ENCODE measurements at regions not wholly inside any gene's neighbourhood (a gene's known extent, or its start where the extent isn't known, plus 50 kb on each side); places are given as distances from the start of the nearest gene placed in this dataset.

DNA sequence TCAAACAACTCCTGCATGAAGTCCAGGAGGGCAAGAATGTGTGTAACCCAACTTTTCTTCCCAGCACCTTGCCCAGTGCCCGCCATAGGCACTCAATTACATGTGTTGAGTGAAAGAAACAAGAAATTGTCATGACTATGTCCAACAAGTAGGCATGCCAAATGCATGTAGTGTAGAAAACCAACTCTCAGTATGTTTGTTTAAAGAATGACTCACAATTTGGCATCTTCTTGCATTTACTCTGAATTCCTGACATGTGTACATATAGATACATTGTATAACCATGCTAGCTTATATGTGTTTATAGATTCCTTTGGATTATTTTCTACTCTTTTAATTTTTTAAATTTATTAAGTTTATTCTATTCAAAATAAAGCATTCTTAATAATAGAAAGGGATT is 305.0 kb downstream of the EFNB2 start:
- DNase-seq: no peak

DNA sequence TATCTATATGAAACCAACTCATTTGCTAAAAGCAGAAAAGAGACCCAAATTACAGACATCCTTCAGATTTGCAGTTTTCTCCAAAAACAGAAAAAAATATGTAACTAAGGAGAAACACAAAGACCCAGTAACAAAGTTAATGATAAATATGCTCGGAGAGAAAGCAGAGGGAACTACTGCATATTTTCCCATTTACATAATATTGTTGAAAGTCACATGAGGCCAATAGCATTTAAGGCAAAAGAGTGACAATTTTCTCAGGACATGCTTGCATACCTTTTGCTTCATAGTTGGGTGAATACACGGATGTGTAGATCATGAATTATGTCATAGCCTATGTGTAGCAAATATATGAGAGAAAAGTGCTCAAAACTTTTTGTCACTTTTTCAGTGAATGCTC is 310.3 kb downstream of the EFNB2 start:
- DNase-seq: no peak

DNA sequence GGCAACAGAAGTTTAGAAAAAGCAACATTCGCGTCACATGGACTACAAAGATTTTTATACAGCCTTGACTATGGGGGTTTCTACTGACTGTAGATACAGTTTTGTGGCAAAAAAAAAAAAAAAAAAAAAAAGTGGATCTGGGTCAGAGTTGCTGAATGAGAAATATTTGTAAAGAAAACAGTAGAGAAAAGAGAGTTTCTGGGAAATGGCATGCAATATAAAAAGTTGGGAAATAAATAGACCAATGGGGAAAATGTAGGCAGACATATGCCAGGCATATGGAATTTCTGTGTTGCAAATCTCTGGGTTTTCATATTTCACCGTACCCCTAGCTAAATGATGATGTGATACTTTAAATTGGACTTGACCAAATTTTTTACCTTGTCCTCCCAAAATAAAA is 315.3 kb downstream of the EFNB2 start:
- DNase-seq: no peak

DNA sequence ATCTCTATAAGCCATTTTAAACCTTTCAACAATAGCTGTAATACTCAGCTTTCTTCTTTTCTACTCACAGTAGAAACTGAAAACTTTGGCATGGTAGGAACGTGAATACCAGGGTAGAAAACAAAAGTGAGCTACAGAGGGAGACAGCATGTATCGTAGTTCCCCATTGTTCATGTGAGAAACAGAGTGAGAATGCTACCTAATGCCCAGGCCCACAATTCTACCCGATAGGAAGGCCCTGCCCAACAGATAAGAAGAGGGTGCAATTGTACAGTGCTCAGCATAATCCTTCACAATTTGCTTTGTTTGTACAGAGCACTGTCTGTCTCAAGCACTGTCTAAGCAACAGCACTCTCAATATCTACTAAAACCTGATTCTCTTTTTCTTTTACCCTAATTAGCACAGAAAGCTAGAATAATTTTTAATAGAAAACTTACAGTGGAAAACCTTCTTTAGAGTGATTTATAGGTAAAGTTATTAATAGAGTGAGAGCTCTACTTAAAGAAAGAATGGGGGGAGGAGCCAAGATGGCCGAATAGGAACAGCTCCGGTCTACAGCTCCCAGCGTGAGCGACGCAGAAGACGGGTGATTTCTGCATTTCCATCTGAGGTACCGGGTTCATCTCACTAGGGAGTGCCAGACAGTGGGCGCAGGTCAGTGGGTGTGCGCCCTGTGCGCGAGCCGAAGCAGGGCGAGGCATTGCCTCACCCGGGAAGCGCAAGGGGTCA is 322.3 kb downstream of the EFNB2 start:
- no peak for DNase-seq

DNA sequence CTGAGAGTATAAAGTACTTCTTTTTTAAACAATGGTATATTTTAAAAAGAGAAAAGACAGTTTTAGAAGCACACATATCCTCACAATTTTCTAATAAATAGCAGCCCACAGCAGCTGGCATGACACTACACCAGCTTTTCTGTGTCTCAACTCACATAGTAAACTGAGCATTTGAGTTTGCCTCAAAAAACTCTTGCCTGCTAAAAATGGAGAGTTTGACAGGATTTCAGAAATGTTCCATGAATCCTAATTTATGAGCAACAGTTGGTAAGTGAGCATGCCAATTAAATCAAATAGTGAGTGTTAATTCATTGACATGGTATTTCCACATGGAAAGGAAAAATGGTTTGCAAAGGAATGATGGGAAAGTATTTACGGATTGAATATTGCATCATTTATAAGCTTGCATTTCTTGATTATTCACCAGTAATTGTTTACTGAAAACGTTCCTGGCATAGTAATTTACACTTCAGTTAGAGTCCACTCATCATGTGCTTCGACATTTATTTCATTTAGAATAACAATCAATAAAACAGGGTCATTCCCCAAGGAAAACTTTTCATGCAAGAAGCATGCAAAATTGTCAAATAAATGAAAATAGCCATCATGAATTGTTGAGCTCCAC is 323.0 kb downstream of the EFNB2 start:
- no peak for DNase-seq

DNA sequence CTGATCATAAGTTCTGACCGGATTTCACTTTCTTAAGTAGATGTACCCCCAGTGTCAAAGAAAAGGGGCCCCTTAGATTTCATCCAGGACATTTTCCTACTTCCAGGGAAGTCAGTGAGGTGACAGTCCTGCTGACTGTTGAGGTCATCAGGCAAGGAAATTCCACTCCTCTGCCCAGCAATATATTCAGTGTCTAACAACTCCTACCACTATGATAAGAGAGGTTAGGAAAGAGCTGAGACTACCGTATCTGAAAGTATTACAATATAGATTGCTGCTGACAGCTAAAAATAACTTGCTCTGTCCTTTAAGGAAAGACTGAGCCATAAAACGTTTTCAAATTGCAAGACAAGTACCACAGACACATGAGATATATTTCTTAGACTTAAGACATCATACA is 325.1 kb downstream of the EFNB2 start:
- DNase-seq: no peak

DNA sequence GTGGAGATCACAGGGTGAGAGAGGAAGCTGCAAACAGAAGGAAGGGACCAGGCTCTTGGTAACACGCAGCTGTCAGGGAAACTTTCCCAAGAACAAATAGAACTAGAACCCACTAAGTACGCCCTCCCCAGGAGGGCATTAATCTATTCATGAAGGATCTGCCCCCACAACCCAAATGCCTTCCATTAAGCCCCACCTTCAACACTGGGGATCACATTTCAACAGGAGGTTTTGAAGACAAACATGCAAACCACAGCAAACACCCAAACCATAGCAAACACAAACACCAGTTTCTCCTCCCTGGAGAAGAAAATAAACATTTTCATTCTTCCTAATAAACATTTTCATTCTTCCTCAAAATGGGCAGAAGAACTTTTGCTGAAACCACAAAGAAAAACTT is 329.6 kb downstream of the EFNB2 start:
- no peak for DNase-seq

DNA sequence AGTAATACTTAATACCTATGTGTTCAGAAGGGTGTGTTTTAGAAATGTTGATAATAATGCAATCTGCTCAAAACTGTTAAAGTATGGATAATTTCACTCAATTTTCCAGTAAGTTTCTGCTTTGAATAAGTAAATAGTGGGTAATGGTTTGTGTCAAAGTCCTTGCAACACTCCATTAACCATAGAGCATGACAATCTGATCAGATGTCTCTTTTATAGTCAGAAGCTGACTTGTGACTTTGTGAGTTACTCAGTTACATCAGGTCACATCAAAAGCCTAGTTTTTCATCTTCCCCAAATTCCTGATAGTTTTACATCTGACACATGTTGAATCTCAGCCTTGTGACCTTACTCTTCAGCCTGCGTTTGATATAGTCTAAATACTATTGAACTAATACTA is 338.0 kb downstream of the EFNB2 start:
- DNase-seq: no peak

DNA sequence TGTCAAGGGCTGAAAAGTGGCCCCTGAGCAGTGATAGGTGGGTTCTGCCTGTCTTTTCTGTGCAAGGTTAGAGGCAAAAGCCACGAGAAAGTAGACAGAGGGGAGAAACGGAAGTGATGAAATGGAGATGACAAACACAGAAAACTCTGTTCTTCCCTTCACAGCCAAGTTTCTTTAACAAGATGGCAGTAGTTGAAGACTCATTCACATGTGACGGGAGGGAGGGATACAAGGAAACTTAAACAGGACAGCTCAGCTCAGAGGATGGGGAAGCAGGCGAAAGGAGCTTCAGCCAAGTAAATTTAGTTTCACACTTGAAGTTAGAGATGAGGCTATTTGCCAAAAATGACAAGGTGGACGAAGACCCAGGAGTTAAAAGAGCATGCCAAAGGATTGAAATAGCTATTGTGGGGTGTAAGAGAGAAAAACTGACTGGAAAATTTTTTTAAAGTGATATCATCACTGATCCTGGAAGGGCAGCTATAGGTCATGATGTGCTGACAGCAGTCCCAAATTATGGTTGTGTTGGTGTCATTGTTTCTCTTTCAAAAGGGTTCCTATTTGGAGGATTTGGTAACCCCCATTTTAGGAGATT is 347.9 kb downstream of the EFNB2 start:
- DNase-seq: no peak

DNA sequence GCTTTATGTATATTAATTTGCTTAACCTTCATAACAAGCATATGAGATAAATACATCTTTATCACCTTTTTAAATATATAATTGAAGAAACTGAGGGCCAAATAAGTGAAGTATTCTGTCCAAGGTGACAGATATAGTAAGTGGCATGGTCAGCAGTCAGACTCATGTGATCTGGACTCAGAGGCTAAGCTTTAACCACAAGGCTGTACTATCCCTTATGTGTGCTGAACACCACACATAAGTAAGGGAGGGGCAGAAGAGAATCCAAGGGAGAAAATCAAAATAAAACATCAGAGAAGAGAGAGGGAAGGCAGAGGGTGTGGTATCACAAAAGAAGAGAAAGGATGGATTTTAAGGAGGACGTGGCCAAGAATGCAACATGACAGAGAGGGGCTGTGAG is 348.4 kb downstream of the EFNB2 start:
- DNase-seq: no peak

DNA sequence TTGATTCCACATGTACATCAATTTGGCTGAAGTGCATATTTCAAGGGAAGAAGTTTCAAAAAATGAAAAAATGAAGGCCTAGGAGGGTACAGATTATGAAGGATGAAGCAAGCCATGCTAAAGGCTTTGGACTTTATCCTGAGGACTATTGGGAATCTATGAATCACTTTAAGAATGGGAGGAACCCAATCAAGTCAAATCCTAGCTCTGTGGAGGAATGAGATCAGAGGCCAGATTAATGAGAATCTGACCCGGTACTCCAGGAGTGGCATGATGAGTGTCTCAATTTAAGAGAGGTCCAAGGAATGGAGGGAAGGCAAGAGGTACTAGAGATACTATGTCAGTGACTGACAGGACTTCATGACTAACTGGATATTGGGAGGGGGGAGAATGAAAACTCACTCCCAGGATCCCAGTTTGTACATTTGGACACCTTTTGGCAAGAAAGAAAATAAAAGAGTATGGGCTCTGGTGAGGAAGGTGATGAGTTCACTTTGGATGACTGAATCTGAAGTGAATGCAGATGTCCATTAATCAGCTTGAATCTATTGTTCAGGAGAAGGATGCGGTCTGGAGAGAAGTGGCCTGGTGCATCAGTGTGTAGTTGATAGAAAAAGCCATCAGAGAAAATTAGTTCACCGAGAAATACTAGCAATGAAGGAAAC is 349.0 kb downstream of the EFNB2 start:
- no peak for DNase-seq

DNA sequence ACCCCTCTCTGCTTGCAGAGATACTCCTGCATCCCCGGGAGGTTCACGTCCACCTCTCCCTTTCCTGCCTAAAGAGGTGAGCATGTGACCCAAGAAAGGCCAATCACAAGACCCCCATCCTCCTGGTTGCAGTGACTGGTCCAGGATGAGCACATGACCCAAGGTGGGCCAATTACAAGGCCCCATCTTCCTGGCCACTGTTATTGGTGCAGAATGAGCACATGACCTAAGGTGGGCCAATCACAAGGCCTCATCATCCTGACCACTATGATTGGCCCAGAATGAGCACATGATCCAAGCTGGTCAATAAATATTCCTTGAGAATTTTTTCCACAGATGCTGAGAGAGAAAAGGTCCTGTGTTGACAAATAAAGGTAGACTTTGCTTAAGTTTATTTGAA is 350.7 kb downstream of the EFNB2 start:
- DNase-seq: no peak

DNA sequence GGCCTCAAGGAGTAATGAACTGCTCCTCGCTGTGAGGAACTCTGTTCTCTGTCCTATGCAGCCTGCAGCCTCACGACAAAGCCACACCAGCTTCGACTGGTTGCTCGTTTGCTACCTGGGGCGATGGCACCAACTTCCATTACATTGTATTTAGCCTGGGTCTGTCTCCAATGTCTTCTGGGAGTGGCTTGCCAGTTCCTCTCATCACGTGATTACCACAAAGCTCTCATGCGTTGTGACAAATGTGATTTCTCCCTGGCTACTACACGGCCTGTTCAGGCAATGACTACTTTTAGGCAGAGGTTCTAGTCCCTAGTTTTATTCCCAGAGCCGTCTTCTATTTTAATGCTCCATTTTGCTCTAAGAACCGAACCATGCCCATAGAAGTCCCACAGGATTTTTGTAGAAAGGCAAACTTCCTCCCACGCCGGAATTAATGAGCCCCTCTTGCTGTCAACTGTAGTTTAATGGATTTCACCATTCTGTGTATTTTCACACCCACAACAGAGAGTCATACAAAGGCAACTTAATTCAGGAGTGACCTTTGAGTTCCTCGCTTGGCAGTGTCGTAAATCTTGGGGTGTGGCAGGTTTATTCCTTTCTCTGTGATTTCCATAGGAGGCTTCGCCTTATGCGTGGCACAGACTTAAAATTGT is 351.9 kb downstream of the EFNB2 start:
- DNase-seq: no peak

DNA sequence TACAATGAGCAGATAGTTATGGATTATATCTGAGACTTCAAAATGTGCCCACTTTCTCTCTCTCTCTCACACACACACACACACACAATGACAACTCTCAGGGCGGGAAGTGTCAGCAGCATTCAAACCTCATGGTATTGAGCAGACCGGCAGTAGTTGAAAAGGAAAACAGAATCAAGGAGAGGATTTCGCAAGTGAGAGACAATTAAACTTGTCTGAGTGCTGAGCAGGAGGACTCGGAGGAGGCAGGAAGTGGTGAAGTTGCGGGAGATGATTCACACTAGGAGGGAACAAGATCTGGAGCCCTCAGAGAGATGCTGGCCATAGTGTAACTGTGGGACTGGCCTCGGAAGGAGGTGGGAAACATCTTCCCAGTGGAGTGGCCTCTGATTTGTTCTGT is 353.1 kb downstream of the EFNB2 start:
- no peak for DNase-seq

DNA sequence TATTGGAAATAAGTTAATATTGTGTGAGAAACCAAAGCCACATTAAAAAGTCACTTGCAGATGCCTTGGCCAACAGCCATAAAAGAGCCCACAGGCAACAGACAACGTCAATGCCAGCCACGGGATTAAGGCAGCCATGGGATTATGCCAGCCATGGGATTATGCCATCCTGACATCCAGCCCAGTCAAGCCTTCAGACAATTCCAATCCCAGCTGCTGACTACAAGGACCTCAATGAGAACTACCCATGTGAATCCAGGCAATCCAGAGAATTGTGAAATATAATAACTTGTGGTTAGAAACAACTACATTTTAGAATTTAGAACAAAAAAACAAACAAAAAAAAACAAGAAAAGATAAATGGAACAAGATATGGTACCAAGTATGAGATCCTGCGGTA is 356.6 kb downstream of the EFNB2 start:
- DNase-seq: no peak

DNA sequence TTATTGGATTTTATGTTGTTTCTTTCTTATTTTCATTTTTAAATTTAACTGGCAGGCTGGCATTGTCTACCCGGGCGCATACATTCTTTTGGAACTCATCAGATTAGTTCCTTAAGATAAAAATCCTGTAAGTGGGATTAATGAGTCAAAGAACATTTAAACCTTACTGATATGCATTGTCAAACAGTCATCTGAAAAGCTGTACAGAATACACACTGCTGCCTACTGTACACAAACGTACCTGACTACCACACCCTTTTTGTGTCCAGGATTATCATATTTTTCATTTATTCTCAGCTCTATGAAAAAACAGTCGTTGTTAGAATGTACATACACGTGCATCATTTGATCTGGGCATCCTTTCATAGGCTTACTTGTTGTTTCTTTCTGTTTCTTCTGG is 358.3 kb downstream of the EFNB2 start:
- DNase-seq: no peak

DNA sequence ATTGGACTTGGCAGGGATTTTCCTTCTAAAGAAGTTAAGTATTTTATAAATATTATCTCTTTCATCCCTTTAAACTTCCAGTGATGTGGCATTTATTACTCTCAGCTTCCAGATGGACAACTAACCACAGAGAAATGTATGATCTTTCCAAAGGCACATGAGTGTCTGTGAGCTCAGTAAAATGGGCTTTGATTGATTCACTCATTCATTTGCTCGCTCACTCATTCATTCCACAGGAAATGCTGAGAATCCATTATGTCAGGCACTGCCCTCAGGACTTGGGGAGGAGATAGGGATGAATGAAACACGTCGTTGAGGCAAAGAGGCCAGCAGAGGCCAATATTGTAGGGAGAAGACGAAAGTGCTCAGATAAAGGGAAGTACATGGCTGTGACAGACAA is 359.3 kb downstream of the EFNB2 start:
- DNase-seq: no peak

DNA sequence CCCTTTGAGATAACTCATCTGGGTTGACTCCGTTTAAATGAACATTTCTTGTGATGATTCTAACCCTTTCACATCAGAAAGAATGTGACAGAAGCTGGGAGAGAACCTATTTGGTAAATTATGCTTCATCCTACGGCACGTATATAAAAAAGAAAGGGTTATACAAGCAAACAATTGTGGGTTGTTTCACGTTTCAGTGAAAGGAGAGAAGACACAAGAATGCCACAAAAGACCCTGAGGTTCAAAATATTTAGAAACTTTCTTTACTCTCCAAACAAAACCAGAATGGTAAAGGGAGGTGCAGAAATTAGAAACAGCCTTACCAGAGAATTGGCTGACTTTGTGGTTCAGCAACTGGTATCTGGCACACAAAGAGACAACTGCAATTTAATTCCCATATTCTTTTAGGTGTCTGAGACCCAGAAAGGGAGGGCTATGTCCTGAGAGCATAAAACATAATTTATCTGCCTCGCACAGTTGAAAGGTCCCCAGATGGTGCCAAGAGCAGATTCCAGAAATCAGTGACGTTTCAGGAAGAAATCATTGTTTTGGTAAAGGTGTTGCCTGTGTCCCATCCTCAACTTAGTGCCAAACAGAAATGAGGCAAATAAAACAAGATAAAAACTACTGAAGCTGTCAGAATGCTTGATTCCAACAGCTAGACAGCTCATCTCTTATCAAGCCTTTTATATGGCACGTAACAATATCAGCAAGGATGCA is 361.4 kb downstream of the EFNB2 start:
- DNase-seq: no peak

DNA sequence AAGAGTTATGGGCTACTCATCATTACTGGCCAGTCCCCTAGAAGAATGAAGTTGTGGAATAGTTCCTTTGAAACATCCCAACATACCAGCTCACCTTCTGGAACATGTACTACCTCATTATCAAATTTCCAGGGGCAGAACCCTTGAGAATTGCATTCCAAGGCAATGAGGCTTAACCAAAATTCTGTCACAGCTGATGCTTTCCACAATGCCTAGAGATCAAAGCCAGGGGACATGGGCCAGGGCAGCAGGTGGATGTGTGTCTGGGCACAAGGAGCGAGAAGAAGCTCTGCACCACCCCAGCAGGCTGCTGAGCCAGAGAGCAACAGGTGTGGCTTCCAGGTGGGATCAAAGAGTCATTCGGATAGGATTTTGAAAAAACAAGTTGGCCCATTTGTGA is 362.1 kb downstream of the EFNB2 start:
- DNase-seq: no peak

DNA sequence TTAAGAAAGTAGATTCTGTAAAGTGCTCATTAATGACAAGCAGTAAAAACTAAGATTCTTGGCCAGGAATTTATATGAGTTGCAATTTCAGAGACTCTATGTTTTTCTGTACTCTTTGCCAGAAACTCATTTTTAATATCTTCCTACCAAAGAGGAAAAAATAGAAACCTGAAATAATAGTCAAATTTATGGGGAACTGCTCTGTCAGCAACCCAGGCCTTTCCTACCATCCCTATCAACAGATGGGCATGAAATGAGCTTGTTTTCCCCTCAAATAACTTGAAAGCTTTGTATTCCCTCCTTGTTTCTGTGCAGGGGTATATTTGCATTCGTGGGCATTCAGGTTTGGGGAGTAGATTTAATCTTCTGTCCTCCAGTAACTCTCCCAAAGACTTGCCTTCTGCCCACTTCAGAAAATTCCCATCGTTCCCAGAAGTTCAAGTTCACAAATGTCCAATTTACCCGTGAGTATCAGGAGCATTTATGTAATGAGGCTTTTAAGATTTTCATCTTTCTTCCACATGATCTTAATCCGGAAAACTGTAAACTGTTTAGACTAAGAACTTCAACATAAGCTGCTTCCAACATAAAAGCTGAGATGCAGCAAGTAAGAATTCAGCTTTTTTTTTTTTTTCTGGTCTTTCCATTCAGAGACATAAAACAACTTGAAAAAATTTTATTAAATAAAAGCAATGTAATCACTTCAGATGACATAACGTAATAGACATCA is 363.1 kb downstream of the EFNB2 start:
- no peak for DNase-seq

DNA sequence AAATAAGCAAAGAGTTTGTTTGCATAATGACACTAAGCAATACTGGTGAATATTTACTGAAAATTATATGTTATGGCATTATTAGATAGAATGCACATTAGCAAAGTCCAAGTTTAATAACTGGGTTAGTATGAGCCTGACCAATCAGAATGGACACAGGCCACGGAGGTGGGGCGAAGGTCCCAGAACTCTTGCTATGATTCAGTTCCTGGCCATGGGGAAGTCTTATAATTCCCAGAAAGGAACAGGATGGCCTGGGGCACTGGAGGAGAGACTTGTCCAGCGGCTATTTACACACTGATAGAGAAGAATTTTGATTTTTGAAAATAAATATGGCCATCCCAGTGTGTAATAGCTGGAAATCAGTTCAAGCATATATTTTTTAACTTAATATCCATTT is 372.0 kb downstream of the EFNB2 start:
- no peak for DNase-seq

DNA sequence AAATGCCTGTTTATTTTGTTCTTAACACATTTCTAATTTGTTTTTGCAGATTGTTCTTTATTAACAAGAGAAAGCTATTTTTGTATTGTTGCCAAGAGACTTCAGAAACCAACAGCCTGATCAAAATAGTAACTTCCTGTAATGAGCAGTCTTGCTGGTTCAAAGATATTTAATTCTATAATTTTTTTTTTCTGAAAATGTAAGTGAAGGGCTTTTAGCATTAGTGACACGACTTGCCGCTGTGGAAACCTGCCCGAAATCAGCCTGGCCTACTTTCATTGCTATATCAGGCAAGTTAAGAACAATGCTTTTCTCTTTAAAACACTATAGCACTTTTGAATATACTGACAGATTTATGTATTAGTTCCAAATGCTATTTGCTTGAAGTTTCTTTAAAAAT is 374.3 kb downstream of the EFNB2 start:
- no peak for DNase-seq

Data from NCI-H2029 (cell line).